ENCODE measurements at regions not wholly inside any gene's neighbourhood (a gene's known extent, or its start where the extent isn't known, plus 50 kb on each side); places are given as distances from the start of the nearest gene placed in this dataset.

- no peak for TF ChIP-seq POLR2A (IDR thresholded peaks at IDR 0.05)
- no peak for TF ChIP-seq EP300 (IDR thresholded peaks at IDR 0.05)
- no peak for TF ChIP-seq CTCF (IDR thresholded peaks at IDR 0.05)
- TF ChIP-seq POLR2AphosphoS5 (IDR thresholded peaks at IDR 0.05), result no peak
Measured at GRCh38 chr16:88325087-88325750, 57.5 kb upstream of the ZNF469 start.
